Keratinocyte (primary cell): ENCODE measurements at regions not wholly inside any gene's neighbourhood (a gene's known extent, or its start where the extent isn't known, plus 50 kb on each side); places are given as distances from the start of the nearest gene placed in this dataset.
"Not testable (repeated sequence)": the region's sequence is repeated elsewhere in the genome, so short reads cannot be mapped to it uniquely, and the experiment has no call there.

Source experiments
- DNase-seq: peaks from one replicate; pipeline ENCODE4 v3.0.0-alpha.2; 2011; ENCODE audit warnings: low read depth, missing footprints, low spot score
- FAIRE-seq: peaks from 2 replicates; lab custom pipeline; 2011; peaks lifted over from hg19 to GRCh38; lab: Jason Lieb, UNC
- H2AFZ ChIP-seq: 2 replicates; pipeline ENCODE4 v1.6.0; 2012; ENCODE audit warnings: low read length, control low read depth, inconsistent platforms; ENCODE audit not compliant: control insufficient read depth
- H3K27ac ChIP-seq: 2 replicates; pipeline ENCODE4 v1.5.1; 2011; ENCODE audit warnings: low read length; ENCODE audit not compliant: control insufficient read depth, insufficient read depth
- H3K27me3 ChIP-seq: 3 replicates; pipeline ENCODE4 v1.6.0; 2011; ENCODE audit warnings: low read length; ENCODE audit not compliant: control insufficient read depth, insufficient read depth; ENCODE audit errors: extremely low read depth
- H3K36me3 ChIP-seq, 2 experiments: 2 replicates in 1 of 2; 3 replicates in 1 of 2; pipeline ENCODE4 v1.5.1; 2011; ENCODE audit warnings: low read length in 2 of 2, mild to moderate bottlenecking in 1 of 2; ENCODE audit not compliant: control insufficient read depth in 2 of 2, insufficient read depth in 2 of 2; ENCODE audit errors: extremely low read depth in 1 of 2
- H3K4me1 ChIP-seq: 3 replicates; pipeline ENCODE4 v1.5.1; 2011; ENCODE audit warnings: low read length; ENCODE audit not compliant: control insufficient read depth, insufficient read depth; ENCODE audit errors: extremely low read depth
- H3K4me2 ChIP-seq: 3 replicates; pipeline ENCODE4 v1.6.0; 2011; ENCODE audit warnings: low read depth, low read length; ENCODE audit not compliant: control insufficient read depth, insufficient read depth; ENCODE audit errors: extremely low read depth
- H3K4me3 ChIP-seq, 3 experiments: fragments of 200-600 bp in 1 of 3; sonication (generic) in 1 of 3; 2 replicates in 2 of 3; 3 replicates in 1 of 3; pipeline ENCODE4 v1.5.1; 2011 to 2016; ENCODE audit warnings: low read length in 3 of 3, mild to moderate bottlenecking in 3 of 3, control low read depth in 2 of 3, inconsistent platforms in 1 of 3, low read depth in 1 of 3, mixed read lengths in 1 of 3, mixed run types in 1 of 3, moderate library complexity in 1 of 3; ENCODE audit not compliant: control insufficient read depth in 2 of 3, insufficient read depth in 2 of 3; ENCODE audit errors: extremely low read depth in 1 of 3
- H3K79me2 ChIP-seq: 2 replicates; pipeline ENCODE4 v1.6.0; 2012; ENCODE audit warnings: low read length; ENCODE audit not compliant: control insufficient read depth, insufficient read depth
- H3K9ac ChIP-seq: 3 replicates; pipeline ENCODE4 v1.6.0; 2011; ENCODE audit warnings: low read length; ENCODE audit not compliant: control insufficient read depth, insufficient read depth; ENCODE audit errors: extremely low read depth
- H3K9me1 ChIP-seq: 3 replicates; pipeline ENCODE4 v1.6.0; 2011; ENCODE audit warnings: low read length; ENCODE audit not compliant: control insufficient read depth, insufficient read depth; ENCODE audit errors: extremely low read depth
- H3K9me3 ChIP-seq: 2 replicates; pipeline ENCODE4 v1.5.1; 2012; ENCODE audit warnings: low read depth, low read length; ENCODE audit not compliant: control insufficient read depth
- H4K20me1 ChIP-seq: 3 replicates; pipeline ENCODE4 v1.6.0; 2011; ENCODE audit warnings: low read length; ENCODE audit not compliant: control insufficient read depth, insufficient read depth; ENCODE audit errors: extremely low read depth
- EZH2 ChIP-seq: IDR thresholded peaks from one replicate; pipeline ENCODE4 v1.6.1; 2012; ENCODE audit warnings: inconsistent platforms, mild to moderate bottlenecking, low read length, moderate library complexity
- dilution Hi-C: fragments of 300-500 bp; cut with MboI; formaldehyde crosslinking; loops from one replicate; pipeline ENCODE4 v1.7.0; 2020; ENCODE audit warnings: low sequenced_read_pairs; ENCODE audit not compliant: extremely low pct_ligation_motif_present
- TF ChIP-seq, protein P1 (sequence below), 3 experiments: IDR thresholded peaks in 1 of 3; conservative IDR thresholded peaks in 1 of 3; optimal IDR thresholded peaks in 1 of 3; 2 replicates in 2 of 3; 3 replicates in 1 of 3; pipeline versions ENCODE3 to v1.5.1; 2011; ENCODE audit warnings: low read length in 3 of 3, mild to moderate bottlenecking in 3 of 3, moderate library complexity in 2 of 3, control low read depth in 1 of 3, inconsistent platforms in 1 of 3; ENCODE audit not compliant: insufficient read depth in 2 of 3; ENCODE audit errors: extremely low read depth in 1 of 3

DNA sequence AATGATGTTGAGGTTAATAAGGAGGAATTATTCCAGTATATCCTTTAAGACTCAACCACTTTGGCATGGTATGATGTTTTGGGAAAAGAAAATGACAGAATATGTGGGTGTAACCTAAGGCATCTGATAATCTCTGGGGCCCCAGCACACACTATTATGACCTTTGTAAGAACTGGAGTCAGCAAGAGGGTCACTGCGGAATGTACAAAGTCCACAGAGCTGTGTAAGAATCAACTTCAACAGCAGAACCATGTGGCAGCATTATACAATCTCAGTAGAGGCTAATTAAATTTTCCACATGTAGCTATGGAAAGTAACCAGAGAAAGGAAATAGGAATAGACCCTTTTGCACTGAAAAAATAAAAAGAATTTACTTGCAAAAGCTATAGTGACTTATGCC is 445.1 kb upstream of the UBE2E3 start:
- Histone ChIP-seq H3K27ac (no peak overlapping the region), H3K4me2 (no peak overlapping the region), H2AFZ (no peak overlapping the region), H3K27me3 (no peaks in the 10 kb centered on the region), H3K9me3 (no peaks in the 10 kb centered on the region), H4K20me1 (no peaks in the 10 kb centered on the region), H3K4me3 (no peak overlapping the region), H3K9ac (no peak overlapping the region), H3K36me3 (no peaks in the 10 kb centered on the region), H3K9me1 (no peaks in the 10 kb centered on the region), H3K79me2 (no peaks in the 10 kb centered on the region), H3K4me1 (no peaks in the 10 kb centered on the region)
- TF ChIP-seq EZH2, result no peak
- TF ChIP-seq, protein P1, sequence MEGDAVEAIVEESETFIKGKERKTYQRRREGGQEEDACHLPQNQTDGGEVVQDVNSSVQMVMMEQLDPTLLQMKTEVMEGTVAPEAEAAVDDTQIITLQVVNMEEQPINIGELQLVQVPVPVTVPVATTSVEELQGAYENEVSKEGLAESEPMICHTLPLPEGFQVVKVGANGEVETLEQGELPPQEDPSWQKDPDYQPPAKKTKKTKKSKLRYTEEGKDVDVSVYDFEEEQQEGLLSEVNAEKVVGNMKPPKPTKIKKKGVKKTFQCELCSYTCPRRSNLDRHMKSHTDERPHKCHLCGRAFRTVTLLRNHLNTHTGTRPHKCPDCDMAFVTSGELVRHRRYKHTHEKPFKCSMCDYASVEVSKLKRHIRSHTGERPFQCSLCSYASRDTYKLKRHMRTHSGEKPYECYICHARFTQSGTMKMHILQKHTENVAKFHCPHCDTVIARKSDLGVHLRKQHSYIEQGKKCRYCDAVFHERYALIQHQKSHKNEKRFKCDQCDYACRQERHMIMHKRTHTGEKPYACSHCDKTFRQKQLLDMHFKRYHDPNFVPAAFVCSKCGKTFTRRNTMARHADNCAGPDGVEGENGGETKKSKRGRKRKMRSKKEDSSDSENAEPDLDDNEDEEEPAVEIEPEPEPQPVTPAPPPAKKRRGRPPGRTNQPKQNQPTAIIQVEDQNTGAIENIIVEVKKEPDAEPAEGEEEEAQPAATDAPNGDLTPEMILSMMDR (optimal IDR thresholded peaks at IDR 0.05 in 1 of 3, IDR thresholded peaks at IDR 0.05 in 1 of 3, conservative IDR thresholded peaks at IDR 0.05 in 1 of 3; ENCODE audit: extremely low read depth in 1 of 3, insufficient read depth in 2 of 3, low read length in 3 of 3), result no peak
- DNase-seq, result no peak
- FAIRE-seq, result no peak
- dilution Hi-C loops, result no loop called here

DNA sequence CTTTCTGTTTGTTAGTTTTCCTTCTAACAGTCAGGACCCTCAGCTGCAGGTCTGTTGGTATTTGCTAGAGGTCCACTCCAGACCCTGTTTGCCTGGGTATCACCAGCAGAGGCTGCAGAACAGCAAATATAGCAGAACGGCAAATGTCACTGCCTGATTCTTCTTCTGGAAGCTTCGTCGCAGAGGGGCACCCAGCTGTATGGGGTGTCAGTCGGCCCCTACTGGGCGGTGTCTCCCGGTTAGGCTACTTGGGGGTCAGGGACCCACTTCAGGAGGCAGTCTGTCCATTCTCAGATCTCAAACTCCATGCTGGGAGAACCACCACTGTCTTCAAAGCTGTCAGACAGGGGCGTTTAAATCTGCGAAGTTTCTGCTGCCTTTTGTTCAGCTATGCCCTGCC is 448.6 kb upstream of the UBE2E3 start:
- dilution Hi-C loops, H3K9me3 ChIP-seq, H4K20me1 ChIP-seq, H3K27me3 ChIP-seq, H3K4me2 ChIP-seq, H3K4me1 ChIP-seq, H2AFZ ChIP-seq, H3K36me3 ChIP-seq, DNase-seq, H3K4me3 ChIP-seq, H3K9ac ChIP-seq, FAIRE-seq, H3K9me1 ChIP-seq, H3K27ac ChIP-seq, H3K79me2 ChIP-seq: not testable (repeated sequence)

DNA sequence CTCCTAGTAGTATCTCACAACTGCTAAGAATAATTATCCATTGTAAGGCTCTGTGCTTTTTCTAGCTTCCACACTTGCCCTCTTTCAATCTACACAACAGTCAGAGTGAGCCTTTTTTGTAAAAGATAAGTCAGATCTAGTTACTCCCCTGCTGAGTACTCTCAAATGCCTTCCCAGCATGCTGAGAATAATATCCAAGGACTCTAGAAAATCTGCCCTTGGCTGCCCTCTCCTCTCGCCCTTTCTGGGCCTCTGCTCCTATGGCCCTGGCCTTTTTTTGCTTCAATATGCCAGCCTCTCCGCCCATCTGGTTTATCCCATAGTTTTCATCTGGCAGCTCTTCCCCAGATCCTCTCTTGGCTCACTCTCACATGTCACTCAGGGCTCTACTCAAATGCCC is 455.9 kb upstream of the UBE2E3 start:
- dilution Hi-C loops, result no loop called here
- DNase-seq (no peak), FAIRE-seq (no peak)
- Histone ChIP-seq H3K9me1 (no peaks in the 10 kb centered on the region), H4K20me1 (no peaks in the 10 kb centered on the region), H3K79me2 (no peaks in the 10 kb centered on the region), H3K36me3 (no peaks in the 10 kb centered on the region), H3K9me3 (no peaks in the 10 kb centered on the region), H3K9ac (no peak overlapping the region), H3K27me3 (no peaks in the 10 kb centered on the region), H3K4me2 (no peak overlapping the region), H3K27ac (no peak overlapping the region), H3K4me1 (peaks cover 23% of the 10 kb centered on the region), H2AFZ (no peak overlapping the region), H3K4me3 (no peak overlapping the region)
- no peak for TF ChIP-seq EZH2
- TF ChIP-seq, protein P1 (optimal IDR thresholded peaks at IDR 0.05 in 1 of 3, IDR thresholded peaks at IDR 0.05 in 1 of 3, conservative IDR thresholded peaks at IDR 0.05 in 1 of 3; ENCODE audit: extremely low read depth in 1 of 3, insufficient read depth in 2 of 3, low read length in 3 of 3), result no peak
